Hepatic stellate cell (primary cell): ENCODE measurements at regions not wholly inside any gene's neighbourhood (a gene's known extent, or its start where the extent isn't known, plus 50 kb on each side); places are given as distances from the start of the nearest gene placed in this dataset.
"Not testable (repeated sequence)": the region's sequence is repeated elsewhere in the genome, so short reads cannot be mapped to it uniquely, and the experiment has no call there.

Experiments
- DNase-seq: peaks from one replicate; pipeline ENCODE4 v3.0.0; 2011; ENCODE audit warnings: low spot score

DNA sequence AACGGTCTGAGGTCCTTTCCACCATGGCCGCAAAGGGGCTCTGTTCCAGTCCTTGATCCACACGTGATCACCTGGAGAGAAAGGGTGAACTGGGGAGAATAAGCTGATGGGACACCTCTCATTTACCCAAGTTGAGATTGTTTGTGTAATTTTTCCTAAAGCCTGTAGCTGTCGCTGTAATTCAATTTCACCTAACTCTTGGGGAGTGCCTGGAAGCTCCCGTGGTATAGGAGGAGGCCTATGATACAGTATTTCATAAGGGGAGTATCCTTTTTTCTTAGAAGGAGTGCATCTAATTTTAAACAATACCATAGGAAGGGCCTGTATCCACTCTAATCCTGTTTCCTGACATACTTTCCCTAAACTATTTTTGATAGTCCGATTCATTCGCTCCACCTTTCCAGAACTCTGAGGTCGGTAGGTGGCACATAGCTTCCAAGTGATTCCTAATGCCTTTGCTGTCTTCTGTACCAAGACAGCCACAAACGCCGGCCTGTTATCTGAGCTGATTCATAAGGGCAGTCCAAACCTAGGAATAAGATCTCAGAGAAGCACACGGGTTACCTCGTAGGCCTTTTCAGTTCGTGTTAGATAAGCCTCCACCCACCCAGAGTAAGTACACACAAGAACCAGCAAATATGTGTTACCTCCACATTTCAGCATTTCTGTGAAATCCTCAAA is 78.9 kb upstream of the VEPH1 start:
- DNase-seq: not testable (repeated sequence)

DNA sequence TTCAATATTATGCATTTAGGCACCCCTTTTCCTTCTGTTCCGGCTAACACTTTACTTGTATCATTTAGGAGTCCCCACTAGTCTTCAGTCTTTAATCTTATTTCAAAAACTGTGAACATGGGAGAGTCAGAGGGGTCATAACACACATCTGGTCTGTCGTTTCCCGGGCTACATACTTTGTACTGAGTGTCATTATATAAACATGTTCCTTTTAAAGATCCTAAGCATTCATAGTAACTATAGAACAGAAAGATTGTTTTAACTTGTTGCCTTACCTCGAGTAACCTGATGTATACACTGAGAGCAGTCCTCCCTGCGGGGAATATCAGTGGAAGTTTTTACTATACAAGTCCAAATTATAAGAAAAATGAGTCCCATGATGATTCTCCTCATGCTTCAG is 78.2 kb upstream of the VEPH1 start:
- peak; percentile 12 for DNase-seq

DNA sequence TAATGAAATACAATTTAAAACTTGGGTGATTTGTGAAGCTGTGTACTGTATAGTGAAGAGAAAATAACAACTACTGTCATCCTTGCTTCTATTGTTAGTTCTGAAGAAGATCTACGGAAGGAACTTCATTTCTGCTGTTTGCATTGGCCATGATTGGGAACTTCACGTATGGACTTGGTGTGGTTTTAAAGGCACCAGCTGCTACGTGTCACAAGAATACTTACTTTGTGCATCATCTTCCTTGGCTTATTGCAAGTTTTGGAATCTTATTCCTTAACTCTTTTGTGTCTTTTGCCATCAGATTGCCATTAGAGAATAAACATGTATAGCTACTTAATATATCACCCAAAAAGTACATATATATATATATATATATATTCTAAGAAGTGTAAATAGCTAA is 75.0 kb upstream of the VEPH1 start:
- no peak for DNase-seq

DNA sequence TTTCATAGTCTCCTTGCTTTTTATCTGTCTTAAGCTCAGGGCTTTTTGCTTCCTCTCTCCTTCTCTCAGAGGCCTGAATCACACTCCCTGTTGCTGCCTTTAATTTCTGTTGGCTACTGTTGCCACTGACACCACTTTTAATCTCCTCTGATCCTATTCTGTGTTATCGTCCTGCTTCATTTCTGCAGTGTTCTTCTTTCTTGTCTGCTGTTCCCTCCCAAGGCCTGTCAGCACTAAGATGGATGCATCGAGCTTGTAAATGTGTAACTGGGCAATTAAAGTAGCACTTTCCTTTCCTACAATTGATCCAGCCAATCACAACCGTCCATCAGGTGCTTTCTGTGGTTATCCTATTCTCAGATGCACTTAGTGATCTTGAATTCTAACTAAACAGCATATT is 71.3 kb upstream of the VEPH1 start:
- no peak for DNase-seq

DNA sequence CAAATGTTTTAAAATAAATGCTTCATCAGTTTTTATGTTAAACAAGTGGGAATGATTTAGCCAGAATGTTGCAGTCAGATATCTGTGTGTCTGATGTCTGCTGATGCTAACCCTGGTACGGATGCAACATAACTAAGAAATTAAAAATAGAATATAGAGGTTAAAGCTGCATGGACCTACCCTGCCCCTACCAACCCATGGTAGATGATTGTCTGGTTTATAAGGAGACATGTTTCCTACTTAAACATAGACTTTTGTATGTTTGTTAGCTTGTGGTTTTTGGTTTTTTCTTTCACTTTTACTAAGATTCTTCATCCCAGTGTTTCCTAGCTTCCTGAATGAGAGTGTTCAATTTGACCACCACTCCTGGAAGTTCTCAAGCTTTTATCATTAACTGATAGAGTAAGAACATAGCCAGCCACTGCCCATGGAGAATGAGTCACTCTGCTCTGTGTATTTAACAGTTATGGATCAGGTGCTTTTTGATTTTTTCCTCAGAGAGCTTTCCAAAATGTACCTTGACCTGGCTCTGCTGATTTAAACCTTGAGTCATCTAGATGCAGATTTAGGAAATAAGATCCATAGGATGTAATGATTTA is 70.7 kb upstream of the VEPH1 start:
- no peak for DNase-seq

DNA sequence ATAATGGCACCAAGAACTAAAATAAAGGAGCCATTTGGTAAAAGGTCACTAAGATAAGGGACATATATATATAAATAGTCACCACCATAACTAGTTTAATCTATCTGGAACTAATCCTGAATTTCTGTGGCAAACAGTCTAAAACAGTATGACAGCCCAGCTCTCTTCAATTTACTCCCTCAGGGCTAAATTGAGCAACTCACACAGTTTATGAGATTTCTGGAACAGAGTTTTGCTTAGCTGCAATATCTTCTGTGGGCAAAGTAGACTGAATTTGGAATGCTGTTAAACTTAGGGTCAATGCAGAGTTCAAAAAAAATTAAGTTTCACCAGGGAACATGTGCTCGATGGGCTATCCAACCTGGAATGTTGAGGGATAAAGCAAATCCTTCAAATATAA is 70.1 kb upstream of the VEPH1 start:
- DNase-seq: no peak

DNA sequence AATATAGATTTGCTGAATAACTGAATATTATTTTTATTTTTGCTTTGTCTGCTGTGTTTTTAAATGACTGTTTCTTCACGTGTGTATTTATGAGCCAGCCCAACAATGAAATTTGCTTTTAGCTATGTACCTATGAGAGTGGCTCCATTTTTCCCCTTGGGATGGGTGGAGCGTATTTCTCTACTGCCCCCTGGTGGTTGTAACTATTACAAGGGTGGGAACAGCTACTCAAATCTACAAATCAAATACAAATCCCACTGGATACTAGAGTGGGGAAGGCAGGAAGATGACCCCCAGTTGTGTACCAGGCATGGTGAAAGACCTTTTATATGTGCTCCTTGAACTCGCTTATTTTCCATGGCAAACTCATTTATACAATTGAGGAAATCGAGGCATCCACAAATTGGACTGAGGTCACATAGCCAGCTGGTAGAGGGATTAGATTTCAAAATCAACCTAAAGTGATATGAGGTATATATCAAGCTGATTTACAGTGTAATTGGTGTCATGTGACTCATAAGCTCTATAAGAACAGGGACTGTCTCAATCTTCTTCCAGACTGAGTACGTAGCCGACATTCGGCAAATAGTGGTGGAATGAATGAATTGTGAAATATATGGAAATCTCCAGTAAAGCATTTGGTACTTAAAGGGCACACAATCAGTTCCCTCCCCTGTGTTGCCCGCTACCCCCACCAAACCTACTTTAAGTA is 69.5 kb upstream of the VEPH1 start:
- DNase-seq: peak; percentile 14

DNA sequence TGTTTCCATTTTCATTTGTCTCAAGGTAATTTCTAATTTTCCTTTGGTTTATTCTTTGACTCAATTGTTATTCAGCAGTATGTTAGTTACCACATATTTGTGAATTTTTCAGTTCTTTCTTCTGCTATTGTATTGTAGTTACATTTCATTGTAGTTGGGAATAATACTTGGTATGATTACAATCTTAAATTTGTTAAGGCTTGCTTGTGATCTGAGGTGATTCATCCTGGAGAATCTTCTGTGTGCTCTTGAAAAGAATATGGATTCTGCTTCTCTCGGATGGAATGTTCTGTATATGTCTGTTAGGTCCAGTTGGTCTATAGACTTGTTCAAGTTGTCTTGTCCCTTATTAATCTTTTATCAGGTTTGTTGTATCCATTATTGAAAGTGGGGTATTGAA is 63.4 kb upstream of the VEPH1 start:
- DNase-seq: no peak

DNA sequence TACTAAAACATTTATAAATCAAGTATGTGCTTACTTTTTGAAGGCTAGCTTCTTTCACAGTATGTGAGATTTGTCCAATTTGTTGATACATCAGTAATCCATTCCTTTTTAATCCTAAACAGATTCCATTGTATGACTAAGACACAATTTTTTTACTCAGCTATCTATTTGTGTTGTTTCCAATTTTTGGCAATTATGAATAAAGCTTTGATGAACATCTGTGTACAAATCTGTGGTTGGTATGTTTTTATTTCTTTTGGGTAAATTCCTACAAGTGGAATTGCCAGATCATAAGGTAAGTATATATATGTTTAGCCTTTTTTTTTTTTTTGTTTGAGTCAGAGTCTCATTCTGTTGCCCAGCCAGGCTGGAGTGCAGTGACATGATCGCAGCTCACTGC is 56.2 kb upstream of the VEPH1 start:
- no peak for DNase-seq
